ENCODE measurements at regions not wholly inside any gene's neighbourhood (a gene's known extent, or its start where the extent isn't known, plus 50 kb on each side); places are given as distances from the start of the nearest gene placed in this dataset.
A peak's percentile ranks its signal among the peaks of the same experiment; 100 is the strongest.

- no peak overlapping the region for H3K4me3 ChIP-seq (ENCODE audit: low read depth, low read length)
- TF ChIP-seq CTCF (IDR thresholded peaks at IDR 0.05; ENCODE audit: insufficient read depth, low read depth, low read length), result no peak
- DNase-seq (ENCODE audit: low read depth), result peak; percentile 7
These were observed 152.9 kb upstream of the RBMS3 start for GRCh38 chr3:29128001-29128400.

- no peak overlapping the region for H3K4me3 ChIP-seq (ENCODE audit: low read depth, low read length)
- no peak for TF ChIP-seq CTCF (IDR thresholded peaks at IDR 0.05; ENCODE audit: insufficient read depth, low read depth, low read length)
- DNase-seq (ENCODE audit: low read depth), result no peak
These were observed 143.3 kb upstream of the RBMS3 start for GRCh38 chr3:29137601-29138000.

GRCh38 chr3:29138171-29138570, 142.7 kb upstream of the RBMS3 start:
- no peak for TF ChIP-seq CTCF (IDR thresholded peaks at IDR 0.05; ENCODE audit: insufficient read depth, low read depth, low read length)
- no peak overlapping the region for H3K4me3 ChIP-seq (ENCODE audit: low read depth, low read length)
- no peak for DNase-seq (ENCODE audit: low read depth)

- no peak overlapping the region for H3K4me3 ChIP-seq (ENCODE audit: low read depth, low read length)
- TF ChIP-seq CTCF (IDR thresholded peaks at IDR 0.05; ENCODE audit: insufficient read depth, low read depth, low read length), result no peak
- DNase-seq (ENCODE audit: low read depth), result peak; percentile 44
These were observed 140.2 kb upstream of the RBMS3 start for GRCh38 chr3:29140666-29141065.

GRCh38 chr3:29141197-29141917, 139.5 kb upstream of the RBMS3 start:
- no peak overlapping the region for H3K4me3 ChIP-seq (ENCODE audit: low read depth, low read length)
- no peak for TF ChIP-seq CTCF (IDR thresholded peaks at IDR 0.05; ENCODE audit: insufficient read depth, low read depth, low read length)
- DNase-seq (ENCODE audit: low read depth), result no peak

GRCh38 chr3:29141918-29142275, 139.0 kb upstream of the RBMS3 start:
- no peak overlapping the region for H3K4me3 ChIP-seq (ENCODE audit: low read depth, low read length)
- DNase-seq (ENCODE audit: low read depth), result no peak
- no peak for TF ChIP-seq CTCF (IDR thresholded peaks at IDR 0.05; ENCODE audit: insufficient read depth, low read depth, low read length)

- no peak for DNase-seq (ENCODE audit: low read depth)
- H3K4me3 ChIP-seq (ENCODE audit: low read depth, low read length), result no peak overlapping the region
- TF ChIP-seq CTCF (IDR thresholded peaks at IDR 0.05; ENCODE audit: insufficient read depth, low read depth, low read length), result no peak
These were observed 137.7 kb upstream of the RBMS3 start for GRCh38 chr3:29143151-29143550.
